NCI-H2107 treated with DMSO at 0.1 percent for 48 hours (cell line): ENCODE measurements at regions not wholly inside any gene's neighbourhood (a gene's known extent, or its start where the extent isn't known, plus 50 kb on each side); places are given as distances from the start of the nearest gene placed in this dataset.

Source experiments
- DNase-seq: peaks from one replicate; lab custom pipeline; 2025; ENCODE audit not compliant: unreplicated experiment; lab: John Stamatoyannopoulos, UW

- no peak for DNase-seq
Measured at GRCh38 chr3:104519068-104519467, 847.6 kb upstream of the ALCAM start.

GRCh38 chr3:104519468-104520227 lies 847.1 kb upstream of the ALCAM start:
- no peak for DNase-seq

DNA sequence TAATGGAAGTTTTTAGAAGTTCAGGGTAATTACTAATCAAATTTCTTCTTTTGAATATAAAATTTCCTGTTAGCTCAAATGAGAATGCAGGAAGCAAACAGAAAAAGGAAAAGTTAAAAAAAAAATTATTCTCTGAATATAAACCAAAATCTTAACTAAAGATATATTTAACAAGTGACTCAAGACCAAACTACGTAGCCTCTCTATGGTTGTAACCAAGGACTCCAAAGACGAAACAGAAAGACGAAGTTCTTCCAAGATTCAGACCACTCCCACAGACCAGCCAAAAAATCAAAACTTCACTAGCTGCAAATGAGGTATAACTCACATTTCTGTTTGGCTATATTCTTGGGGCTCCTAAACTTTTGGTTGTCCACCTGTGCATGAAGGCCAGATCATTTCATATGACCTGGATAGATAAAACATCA lies 846.5 kb upstream of the ALCAM start:
- DNase-seq: no peak

- DNase-seq: no peak
Measured at GRCh38 chr3:104521606-104522336, 844.9 kb upstream of the ALCAM start.

GRCh38 chr3:104523136-104523535 lies 843.6 kb upstream of the ALCAM start:
- DNase-seq: no peak

DNA sequence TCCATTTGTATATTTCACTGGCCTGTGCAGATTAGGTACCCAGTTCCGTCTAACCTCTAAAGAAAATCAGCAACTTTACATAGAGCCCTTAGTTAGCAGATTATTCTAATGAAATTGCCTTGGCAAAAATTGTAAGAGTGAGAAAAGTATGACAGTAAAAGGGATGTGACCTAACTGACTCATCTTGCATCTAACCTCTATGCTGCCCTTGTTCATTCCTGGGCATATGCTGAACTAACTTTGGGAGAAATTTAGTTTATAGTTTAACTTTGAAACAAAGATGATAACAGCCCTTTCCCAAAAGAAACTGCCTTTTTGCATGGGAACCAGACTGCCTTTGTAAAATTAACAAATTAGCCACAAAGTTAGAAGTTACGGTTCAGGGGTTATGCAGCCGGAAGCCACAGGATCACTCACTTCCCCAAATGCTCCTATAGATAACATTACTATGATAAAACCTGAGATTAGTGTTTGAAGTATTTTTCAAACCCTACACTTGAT lies 839.8 kb upstream of the ALCAM start:
- no peak for DNase-seq

- DNase-seq: no peak
Measured at GRCh38 chr3:104530934-104531333, 835.8 kb upstream of the ALCAM start.

DNA sequence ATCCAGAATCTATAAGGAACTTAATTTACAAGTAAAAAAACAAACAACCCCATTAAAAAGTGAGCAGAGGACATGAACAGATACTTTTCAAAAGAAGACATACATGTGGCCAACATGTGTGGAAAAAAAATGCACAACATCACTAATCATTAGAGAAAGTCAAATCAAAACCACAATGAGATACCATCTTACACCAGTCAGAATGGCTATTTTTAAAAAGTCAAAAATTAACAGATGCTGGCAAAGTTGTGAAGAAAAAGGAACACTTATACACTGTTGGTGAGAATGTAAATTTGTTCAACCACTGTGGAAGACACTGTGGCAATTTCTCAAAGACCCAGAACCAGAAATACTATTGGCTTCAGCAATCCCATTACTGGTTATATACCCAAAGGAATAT lies 830.0 kb upstream of the ALCAM start:
- DNase-seq: no peak

DNA sequence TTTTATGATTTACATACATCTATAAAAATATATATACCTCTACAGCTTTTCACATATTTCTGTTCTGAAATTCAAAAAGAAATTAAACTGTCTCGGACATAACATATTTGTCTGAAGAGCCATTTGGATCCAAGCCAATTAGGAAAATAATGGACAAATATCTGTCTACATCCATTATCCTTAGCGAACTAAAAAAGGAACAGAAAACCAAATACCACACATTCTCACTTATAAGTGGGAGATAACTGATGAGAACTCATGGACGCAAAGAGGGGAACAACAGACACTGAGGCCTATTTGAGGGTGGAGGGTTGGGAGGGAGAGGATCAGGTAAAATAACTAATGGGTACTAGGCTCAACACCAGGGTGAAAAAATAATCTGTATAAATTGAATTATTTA lies 829.4 kb upstream of the ALCAM start:
- DNase-seq: no peak

- DNase-seq: no peak
Measured at GRCh38 chr3:104546301-104546700, 820.4 kb upstream of the ALCAM start.

DNA sequence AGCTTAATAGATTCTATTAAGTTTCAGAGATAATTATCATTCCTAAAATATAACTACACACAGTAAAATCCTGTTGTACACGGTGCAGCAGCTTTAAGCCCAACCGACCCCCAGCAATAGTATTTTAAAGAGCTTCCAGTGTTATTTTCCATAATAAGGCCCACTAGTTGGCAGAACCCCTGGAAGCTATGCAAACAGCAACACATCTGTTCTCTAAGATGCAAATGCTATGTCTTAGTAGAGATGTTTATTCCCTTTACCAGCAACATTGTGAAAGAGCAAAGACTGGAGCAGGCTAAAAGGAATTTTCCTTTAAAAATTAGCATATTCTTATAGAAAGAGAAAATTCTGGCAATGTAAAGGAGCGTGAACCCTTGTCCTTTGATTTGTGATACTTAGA lies 819.7 kb upstream of the ALCAM start:
- no peak for DNase-seq

DNA sequence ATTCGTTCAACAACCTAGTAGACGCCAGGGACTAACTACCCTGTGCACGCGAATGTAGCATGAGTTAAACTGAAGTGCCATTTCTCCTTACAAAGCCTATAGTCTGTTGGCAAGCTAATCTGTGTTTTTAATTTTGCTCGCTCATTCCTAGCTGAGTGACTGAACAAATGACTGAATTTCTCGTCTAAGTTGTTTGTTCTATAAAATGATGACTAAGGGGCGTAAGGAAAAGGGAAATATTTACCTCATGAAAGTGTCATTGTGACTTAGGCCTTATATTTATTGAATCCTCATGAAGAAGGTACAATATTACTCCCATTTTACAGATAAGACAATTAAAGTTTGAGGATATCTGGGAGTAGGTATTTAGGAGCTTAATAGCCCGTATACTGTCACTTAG lies 818.3 kb upstream of the ALCAM start:
- no peak for DNase-seq

GRCh38 chr3:104549099-104549714 lies 817.5 kb upstream of the ALCAM start:
- no peak for DNase-seq

- DNase-seq: no peak
Measured at GRCh38 chr3:104553121-104553520, 813.6 kb upstream of the ALCAM start.

DNA sequence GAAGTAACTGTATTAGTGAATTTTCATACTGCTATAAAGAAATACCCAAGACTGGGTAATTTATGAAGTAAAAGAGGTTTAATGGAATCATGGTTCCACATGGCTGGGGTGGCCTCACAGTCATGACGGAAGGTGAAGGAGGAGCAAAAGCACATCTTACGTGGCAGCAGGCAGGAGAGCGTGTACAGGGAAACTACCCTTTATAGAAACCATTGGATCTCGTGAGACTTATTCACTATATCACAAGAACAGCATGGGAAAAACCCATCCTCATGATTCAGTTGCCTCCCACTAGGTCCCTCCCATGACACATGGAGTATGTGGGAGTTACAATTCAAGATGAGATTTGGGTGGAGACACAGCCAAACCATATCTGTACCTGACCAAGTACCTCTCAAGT lies 812.3 kb upstream of the ALCAM start:
- no peak for DNase-seq

GRCh38 chr3:104555728-104556127 lies 811.0 kb upstream of the ALCAM start:
- no peak for DNase-seq

DNA sequence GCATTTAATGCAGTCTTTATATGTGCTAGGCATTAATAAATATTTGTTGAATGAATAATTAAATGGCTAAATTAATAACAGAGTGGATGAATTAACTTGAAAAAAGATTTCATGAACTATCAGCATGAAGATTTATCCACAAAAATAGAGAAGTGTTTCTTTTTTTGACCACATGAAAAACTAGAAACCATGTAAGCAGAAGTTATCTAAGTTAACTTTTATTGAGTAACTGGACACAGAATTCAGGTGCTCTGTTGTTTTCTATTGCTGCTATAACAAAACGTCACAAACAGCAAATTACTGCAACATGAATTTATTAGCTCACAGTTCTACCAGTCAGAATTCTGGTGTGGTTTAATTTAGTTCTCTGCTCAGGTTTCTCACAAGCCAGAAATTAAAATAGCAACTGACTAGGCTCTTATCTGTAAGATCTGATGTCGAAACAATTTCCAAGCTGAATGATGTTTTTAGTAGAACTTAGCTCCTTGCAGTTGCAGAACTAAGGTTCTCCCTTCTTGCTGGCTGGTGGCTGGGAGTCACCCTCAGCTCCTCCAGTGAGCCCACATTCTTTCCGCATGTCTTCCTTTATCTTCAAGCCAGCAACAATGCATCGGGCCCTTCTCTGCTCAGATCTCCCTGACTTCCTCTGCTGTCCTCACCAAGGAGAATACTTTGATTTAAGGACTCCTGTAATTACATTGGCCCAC lies 810.2 kb upstream of the ALCAM start:
- no peak for DNase-seq

GRCh38 chr3:104561324-104561723 lies 805.4 kb upstream of the ALCAM start:
- no peak for DNase-seq

DNA sequence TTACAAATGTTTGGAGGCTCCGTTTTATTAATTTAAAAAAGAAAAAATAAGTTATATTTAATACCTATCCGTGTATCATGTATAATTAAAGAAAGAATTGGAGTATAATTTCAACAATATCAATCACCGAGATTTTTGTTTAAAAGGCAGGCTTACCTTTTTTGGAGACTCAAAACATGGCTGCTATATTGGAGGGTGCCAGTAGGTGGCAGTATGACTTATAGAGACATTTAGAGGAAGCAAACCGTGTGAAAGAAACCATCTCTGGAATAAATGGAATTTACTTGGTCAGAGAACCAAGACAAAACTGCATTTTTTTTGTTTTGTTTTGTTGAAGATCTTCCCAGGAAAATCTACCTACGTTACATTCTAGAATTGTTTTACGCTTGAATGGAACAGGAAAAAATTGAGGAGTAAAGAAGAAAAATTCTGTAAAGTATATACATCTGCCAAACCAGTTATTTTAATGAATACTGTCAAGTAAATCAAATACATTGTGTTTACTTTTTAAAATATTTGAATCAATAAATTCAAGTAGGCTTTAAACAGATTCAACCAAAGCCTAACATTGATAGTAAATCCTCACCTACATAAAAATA lies 802.6 kb upstream of the ALCAM start:
- peak; percentile 28 for DNase-seq

- no peak for DNase-seq
Measured at GRCh38 chr3:104566054-104566453, 800.7 kb upstream of the ALCAM start.

GRCh38 chr3:104575634-104576033 lies 791.1 kb upstream of the ALCAM start:
- no peak for DNase-seq
